SK-N-SH treated with all-trans-retinoic acid at 6 μM for 48 hours (cell line): ENCODE measurements at regions not wholly inside any gene's neighbourhood (a gene's known extent, or its start where the extent isn't known, plus 50 kb on each side); places are given as distances from the start of the nearest gene placed in this dataset.

Source experiments
- ATAC-seq: fragments of 200-7000 bp; cut with Tn5 transposase; 3 replicates; pipeline ENCODE4 v1.9.1; 2020; ENCODE audit warnings: mild to moderate bottlenecking, moderate library complexity
- ARNTL ChIP-seq: fragments of 450-650 bp; formaldehyde crosslinking; IDR thresholded peaks from 2 replicates; pipeline ENCODE4 v1.5.0; 2020; ENCODE audit warnings: low read depth, mild to moderate bottlenecking, moderate library complexity, borderline replicate concordance
- BACH2 ChIP-seq: fragments of 250-450 bp; sonication (Bioruptor Pico); IDR thresholded peaks from 2 replicates; pipeline ENCODE4 v1.9.0; 2021; ENCODE audit warnings: mild to moderate bottlenecking, borderline replicate concordance
- CREB5 ChIP-seq: fragments of 250-450 bp; sonication (Bioruptor Pico); IDR thresholded peaks from 2 replicates; pipeline ENCODE4 v1.5.1; 2020; ENCODE audit warnings: low read depth, mild to moderate bottlenecking, moderate library complexity
- ESRRG ChIP-seq: fragments of 250-450 bp; sonication (Bioruptor Pico); IDR thresholded peaks from 2 replicates; pipeline ENCODE4 v1.6.1; 2021; ENCODE audit warnings: mild to moderate bottlenecking
- GLIS3 ChIP-seq: fragments of 250-450 bp; sonication (Bioruptor Pico); IDR thresholded peaks from 2 replicates; pipeline ENCODE4 v1.5.0; 2020; ENCODE audit warnings: mild to moderate bottlenecking, moderate library complexity
- ISL1 ChIP-seq: fragments of 250-450 bp; sonication (Bioruptor Pico); IDR thresholded peaks from 2 replicates; pipeline ENCODE4 v2.1.2; 2022; ENCODE audit warnings: mild to moderate bottlenecking, moderate library complexity
- OSR1 ChIP-seq: fragments of 250-450 bp; sonication (Bioruptor Pico); IDR thresholded peaks from 2 replicates; pipeline ENCODE4 v1.8.0; 2022; ENCODE audit warnings: moderate library complexity, mild to moderate bottlenecking, inconsistent platforms
- PATZ1 ChIP-seq: fragments of 250-450 bp; sonication (Bioruptor Pico); IDR thresholded peaks from 2 replicates; pipeline ENCODE4 v1.8.0; 2020; ENCODE audit warnings: mild to moderate bottlenecking, moderate library complexity, borderline replicate concordance
- PPARA ChIP-seq: fragments of 250-450 bp; sonication (Bioruptor Pico); IDR thresholded peaks from 2 replicates; pipeline ENCODE4 v1.5.0; 2020; ENCODE audit warnings: mild to moderate bottlenecking, borderline replicate concordance
- SNAI2 ChIP-seq: fragments of 250-450 bp; sonication (Bioruptor Pico); IDR thresholded peaks from 2 replicates; pipeline ENCODE4 v1.5.0; 2020; ENCODE audit warnings: mild to moderate bottlenecking, moderate library complexity
- TCF4 ChIP-seq: fragments of 250-450 bp; sonication (Bioruptor Pico); IDR thresholded peaks from 2 replicates; pipeline ENCODE4 v1.8.0; 2021; ENCODE audit warnings: mild to moderate bottlenecking, moderate library complexity, borderline replicate concordance
- TOX ChIP-seq: fragments of 250-450 bp; sonication (Bioruptor Pico); IDR thresholded peaks from 2 replicates; pipeline ENCODE4 v1.8.0; 2021; ENCODE audit warnings: mild to moderate bottlenecking, moderate library complexity, borderline replicate concordance
- TSHZ2 ChIP-seq: fragments of 250-450 bp; sonication (Bioruptor Pico); IDR thresholded peaks from 2 replicates; pipeline ENCODE4 v1.5.0; 2020; ENCODE audit warnings: mild to moderate bottlenecking, moderate library complexity
- ZFP30 ChIP-seq: fragments of 450-650 bp; formaldehyde crosslinking; IDR thresholded peaks from 2 replicates; pipeline ENCODE4 v1.5.0; 2022; ENCODE audit warnings: mild to moderate bottlenecking, moderate library complexity
- ZNF70 ChIP-seq: fragments of 450-650 bp; formaldehyde crosslinking; IDR thresholded peaks from 2 replicates; pipeline ENCODE4 v1.5.0; 2020; ENCODE audit warnings: mild to moderate bottlenecking, moderate library complexity
- ZNF8 ChIP-seq: fragments of 450-650 bp; formaldehyde crosslinking; IDR thresholded peaks from 2 replicates; pipeline ENCODE4 v1.5.0; 2020; ENCODE audit warnings: mild to moderate bottlenecking, moderate library complexity

GRCh38 chr6:56899753-56900152 is 55.2 kb upstream of the BEND6 start:
- TF ChIP-seq OSR1 (CRISPR knock-in tag) (no peak), TCF4 (CRISPR knock-in tag) (no peak), GLIS3 (CRISPR knock-in tag) (no peak), ZNF70 (CRISPR knock-in tag) (no peak), BACH2 (no peak), ISL1 (no peak), PATZ1 (CRISPR knock-in tag) (no peak), ZFP30 (CRISPR knock-in tag) (no peak), PPARA (CRISPR knock-in tag) (no peak), ARNTL (CRISPR knock-in tag) (no peak), TSHZ2 (CRISPR knock-in tag) (no peak), ESRRG (CRISPR knock-in tag) (no peak), TOX (CRISPR knock-in tag) (no peak), ZNF8 (CRISPR knock-in tag) (no peak)
- TF ChIP-seq, all 23 proteins: peak for 0

GRCh38 chr6:56899311-56899710 is 55.6 kb upstream of the BEND6 start:
- peak; percentile 70 for TF ChIP-seq ISL1
- TF ChIP-seq TCF4 (CRISPR knock-in tag), result no peak
- ATAC-seq, result peak; percentile 88

More at GRCh38 chr6:56899753-56900152, 55.2 kb upstream of the BEND6 start:
- ATAC-seq, result peak; percentile 47

- no peak for TF ChIP-seq ZNF70 (CRISPR knock-in tag)
- ATAC-seq, result no peak
Observed at GRCh38 chr6:56897789-56898529, 56.9 kb upstream of the BEND6 start.

- peak; percentile 64 for ATAC-seq
- TF ChIP-seq ZNF70 (CRISPR knock-in tag) (no peak), TSHZ2 (CRISPR knock-in tag) (no peak), ARNTL (CRISPR knock-in tag) (no peak), SNAI2 (CRISPR knock-in tag) (no peak), ISL1 (no peak), CREB5 (CRISPR knock-in tag) (no peak), BACH2 (no peak), ZNF8 (CRISPR knock-in tag) (no peak), ESRRG (CRISPR knock-in tag) (no peak), PPARA (CRISPR knock-in tag) (no peak), TCF4 (CRISPR knock-in tag) (no peak)
Observed at GRCh38 chr6:56891754-56892153, 63.2 kb upstream of the BEND6 start.
